Activated CD8-positive, alpha-beta T cell treated with anti-CD3 and anti-CD28 coated beads, Interleukin-2, amount 10 ng/mL, durations not matched to agents 7 days and 5 days (primary cell): ENCODE measurements at regions not wholly inside any gene's neighbourhood (a gene's known extent, or its start where the extent isn't known, plus 50 kb on each side); places are given as distances from the start of the nearest gene placed in this dataset. TPM values are rescaled to one million over a fixed set of nuclear protein-coding genes. Genes with fewer than 3 reads are reported as not detected.

Experiments used
- ATAC-seq: fragments of 150-1000 bp; cut with Tn5 transposase; one replicate; pipeline ENCODE4 v1.10.0; 2021; ENCODE audit warnings: moderate library complexity
- CTCF ChIA-PET: fragments of 350-600 bp; sonication (Branson Sonifier 250); formaldehyde crosslinking; loops from one replicate; lab custom pipeline; 2021; ENCODE audit warnings: antibody characterized with exemption; lab: Charles Lee
- POLR2A ChIA-PET: fragments of 350-600 bp; sonication (Branson Sonifier 250); formaldehyde crosslinking; loops from one replicate; lab custom pipeline; 2021; ENCODE audit warnings: antibody characterized with exemption; lab: Charles Lee
- DNase-seq: peaks from one replicate; pipeline ENCODE4 v3.0.0-alpha.2; 2020
- H3K27ac Mint-ChIP-seq: one replicate; pipeline ENCODE4 v1.8.0; 2021; ENCODE audit warnings: mild to moderate bottlenecking, mixed read lengths
- H3K27me3 Mint-ChIP-seq: one replicate; pipeline ENCODE4 v1.8.0; 2021; ENCODE audit warnings: low read depth, mixed read lengths
- H3K36me3 Mint-ChIP-seq: one replicate; pipeline ENCODE4 v1.8.0; 2021; ENCODE audit warnings: low read depth, mixed read lengths
- H3K4me1 Mint-ChIP-seq: one replicate; pipeline ENCODE4 v1.8.0; 2021; ENCODE audit warnings: low read depth, mixed read lengths
- H3K4me3 Mint-ChIP-seq: one replicate; pipeline ENCODE4 v1.8.0; 2021; ENCODE audit warnings: mild to moderate bottlenecking, mixed read lengths
- H3K9me3 Mint-ChIP-seq: one replicate; pipeline ENCODE4 v1.8.0; 2022; ENCODE audit warnings: mixed read lengths; ENCODE audit not compliant: insufficient read depth
- microRNA-seq: library from miRNA; unstranded; fragments of <30 nt; microRNA quantifications from one replicate; pipeline ENCODE4 v1.2.0, GENCODE V29; 2022

DNA sequence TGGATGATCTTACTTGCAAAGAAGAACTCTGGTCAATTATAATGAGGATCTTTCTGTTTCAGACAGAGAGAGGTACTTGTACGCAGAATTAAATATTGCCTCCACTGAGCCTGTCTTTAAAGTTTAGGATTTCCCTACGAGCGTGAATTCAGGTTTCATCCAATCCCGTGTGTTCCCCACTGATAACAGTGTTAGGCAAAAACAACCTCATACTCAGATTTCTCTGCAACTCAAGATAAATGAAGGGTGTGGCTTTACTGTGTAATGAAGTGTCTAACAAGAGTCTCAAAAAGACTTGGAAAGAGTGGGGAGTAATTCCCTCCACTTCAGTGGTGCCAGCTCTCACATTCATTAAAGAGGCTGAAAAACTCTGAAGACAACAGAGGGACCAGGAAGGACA, 53.2 kb upstream of the ACO1 start:
- Mint-ChIP-seq H3K4me3 (no peak overlapping the region), H3K27ac (no peak overlapping the region), H3K4me1 (no peaks in the 10 kb centered on the region), H3K36me3 (no peaks in the 10 kb centered on the region), H3K27me3 (peaks cover 7% of the 10 kb centered on the region), H3K9me3 (no peaks in the 10 kb centered on the region)
- CTCF ChIA-PET, result no interaction called here
- POLR2A ChIA-PET, result no interaction called here
- DNase-seq (no peak), ATAC-seq (no peak)

DNA sequence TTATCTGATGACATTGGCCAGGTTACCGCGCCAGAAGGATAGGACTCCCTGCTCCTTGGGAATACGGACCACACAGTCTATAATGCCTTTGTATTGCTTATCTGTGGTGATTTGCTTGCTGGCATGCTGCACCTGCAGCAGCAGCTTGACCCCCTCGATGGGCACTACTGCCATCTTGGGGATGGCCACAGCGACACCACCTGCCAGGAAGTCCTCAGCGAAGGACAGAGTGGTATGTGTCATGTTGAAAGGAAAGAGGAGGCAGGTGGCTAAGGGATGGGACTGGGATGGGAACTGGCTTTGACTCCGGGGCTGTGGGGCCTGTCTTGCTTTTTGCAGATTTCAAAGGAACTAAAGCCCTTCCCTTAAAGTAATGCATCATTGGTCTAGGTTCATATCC, 50.3 kb upstream of the ACO1 start:
- DNase-seq, result no peak
- Mint-ChIP-seq H3K4me3 (no peak overlapping the region), H3K27ac (no peak overlapping the region), H3K4me1 (no peaks in the 10 kb centered on the region), H3K9me3 (no peaks in the 10 kb centered on the region), H3K27me3 (peaks cover 7% of the 10 kb centered on the region), H3K36me3 (no peaks in the 10 kb centered on the region)
- ChIA-PET CTCF (no interaction called here), POLR2A (no interaction called here)
- no peak for ATAC-seq

Small RNAs in the stretch of these regions (microRNA-seq; reads per million reads assigned to microRNA genes)
- gene MIR873, result not detected
- not detected for gene MIR876
